ENCODE measurements at regions not wholly inside any gene's neighbourhood (a gene's known extent, or its start where the extent isn't known, plus 50 kb on each side); places are given as distances from the start of the nearest gene placed in this dataset.

DNA sequence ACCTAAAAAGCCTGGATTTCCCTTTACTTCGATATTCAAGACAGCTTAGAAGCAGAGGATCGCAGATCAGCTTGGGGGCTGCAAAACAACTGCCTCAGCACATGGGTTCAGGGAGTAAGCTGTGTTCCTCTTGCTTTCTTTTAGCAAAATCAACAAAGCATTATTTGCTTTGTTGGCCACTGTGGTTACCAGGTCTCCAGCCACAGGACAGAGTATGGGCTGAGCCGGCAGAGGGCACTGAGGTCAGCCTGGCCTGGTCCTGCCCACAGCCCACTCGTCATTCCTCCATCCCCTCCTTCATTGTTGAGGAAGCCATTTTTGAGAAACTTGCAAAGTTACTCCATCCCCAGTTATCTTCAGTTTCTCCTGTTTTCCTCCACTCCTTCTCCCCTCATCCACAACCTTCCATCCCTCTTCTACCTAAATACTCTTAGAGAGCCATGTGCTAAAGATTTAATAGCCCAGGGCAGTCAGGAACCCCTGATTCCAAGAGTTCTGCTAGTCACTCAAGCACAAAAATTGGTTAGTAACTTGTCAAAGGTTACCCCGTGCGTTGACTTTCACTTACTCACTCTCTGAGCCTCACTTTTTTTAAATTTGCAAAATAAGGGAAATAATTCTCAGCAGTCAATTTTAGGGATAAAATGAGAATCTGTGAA lies 60.0 kb upstream of the HES1 start:
- TF ChIP-seq, protein P1, sequence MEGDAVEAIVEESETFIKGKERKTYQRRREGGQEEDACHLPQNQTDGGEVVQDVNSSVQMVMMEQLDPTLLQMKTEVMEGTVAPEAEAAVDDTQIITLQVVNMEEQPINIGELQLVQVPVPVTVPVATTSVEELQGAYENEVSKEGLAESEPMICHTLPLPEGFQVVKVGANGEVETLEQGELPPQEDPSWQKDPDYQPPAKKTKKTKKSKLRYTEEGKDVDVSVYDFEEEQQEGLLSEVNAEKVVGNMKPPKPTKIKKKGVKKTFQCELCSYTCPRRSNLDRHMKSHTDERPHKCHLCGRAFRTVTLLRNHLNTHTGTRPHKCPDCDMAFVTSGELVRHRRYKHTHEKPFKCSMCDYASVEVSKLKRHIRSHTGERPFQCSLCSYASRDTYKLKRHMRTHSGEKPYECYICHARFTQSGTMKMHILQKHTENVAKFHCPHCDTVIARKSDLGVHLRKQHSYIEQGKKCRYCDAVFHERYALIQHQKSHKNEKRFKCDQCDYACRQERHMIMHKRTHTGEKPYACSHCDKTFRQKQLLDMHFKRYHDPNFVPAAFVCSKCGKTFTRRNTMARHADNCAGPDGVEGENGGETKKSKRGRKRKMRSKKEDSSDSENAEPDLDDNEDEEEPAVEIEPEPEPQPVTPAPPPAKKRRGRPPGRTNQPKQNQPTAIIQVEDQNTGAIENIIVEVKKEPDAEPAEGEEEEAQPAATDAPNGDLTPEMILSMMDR (IDR thresholded peaks at IDR 0.05), result no peak
- no peak for TF ChIP-seq POLR2A (IDR thresholded peaks at IDR 0.05)
